ENCODE measurements at regions not wholly inside any gene's neighbourhood (a gene's known extent, or its start where the extent isn't known, plus 50 kb on each side); places are given as distances from the start of the nearest gene placed in this dataset.

GRCh38 chr13:68047889-68048288, 817.8 kb upstream of the PCDH9 start:
- TF ChIP-seq CTCF (IDR thresholded peaks at IDR 0.05) (no peak), POLR2AphosphoS5 (IDR thresholded peaks at IDR 0.05; ENCODE audit: low read depth, low read length) (no peak)
